ENCODE measurements at regions not wholly inside any gene's neighbourhood (a gene's known extent, or its start where the extent isn't known, plus 50 kb on each side); places are given as distances from the start of the nearest gene placed in this dataset.

GRCh38 chr5:90290648-90291047 is 118.9 kb downstream of the CETN3 start:
- no peak overlapping the region for H2AFZ ChIP-seq (replicated peaks; ENCODE audit: low read length, poor library complexity)
- no peak overlapping the region for H3K4me3 ChIP-seq (ENCODE audit: insufficient read depth, low read depth, low read length)
- no peaks in the 10 kb centered on the region for H4K20me1 ChIP-seq (ENCODE audit: insufficient read depth, low read length)
- H4K5ac ChIP-seq (ENCODE audit: low read depth, low read length), result no peak overlapping the region
- H3K4me2 ChIP-seq (ENCODE audit: low read depth, low read length), result no peak overlapping the region
- ChIA-PET CTCF (no interaction called here), POLR2A (ENCODE audit: unreplicated experiment) (no interaction called here)
- H3K18ac ChIP-seq (ENCODE audit: low read depth, low read length), result no peak overlapping the region
- intact Hi-C loops (cut with micrococcal nuclease) (no loop called here), in situ Hi-C loops (cut with MboI; ENCODE audit: low sequenced_read_pairs) (no loop called here), dilution Hi-C loops (cut with HindIII; ENCODE audit: low sequenced_read_pairs, unreplicated experiment) (no loop called here)
- no peak overlapping the region for H3K14ac ChIP-seq (replicated peaks; ENCODE audit: low read depth, low read length)
- no peak overlapping the region for H2BK5ac ChIP-seq (ENCODE audit: low read depth, low read length, poor library complexity, severe bottlenecking)
- no peak overlapping the region for H3K56ac ChIP-seq (ENCODE audit: extremely low read depth, insufficient read depth, low read length)
- H2BK120ac ChIP-seq (ENCODE audit: low read depth, low read length), result no peak overlapping the region
- no peaks in the 10 kb centered on the region for H3K9me1 ChIP-seq (ENCODE audit: insufficient read depth, low read length)
- H3K4me1 ChIP-seq (ENCODE audit: control insufficient read depth, insufficient read depth, low read length), result no peaks in the 10 kb centered on the region
- no peak overlapping the region for H3K9ac ChIP-seq (ENCODE audit: low read depth, low read length)
- no peak overlapping the region for H3K23ac ChIP-seq (ENCODE audit: low read depth, low read length)
- ATAC-seq (ENCODE audit: low read depth) (no peak), DNase-seq (no peak)
- no peak overlapping the region for H4K91ac ChIP-seq (ENCODE audit: insufficient read depth, low read depth, low read length)
- no peak overlapping the region for H4K8ac ChIP-seq (ENCODE audit: low read depth in 2 of 2, low read length in 2 of 2)
- no peaks in the 10 kb centered on the region for H3K79me1 ChIP-seq (ENCODE audit: low read depth in 1 of 2, low read length in 2 of 2)
- no peak overlapping the region for H2BK20ac ChIP-seq (ENCODE audit: low read depth, low read length)
- H3K36me3 ChIP-seq (ENCODE audit: control insufficient read depth, insufficient read depth, low read length), result no peaks in the 10 kb centered on the region
- no peak overlapping the region for H2BK15ac ChIP-seq (ENCODE audit: low read depth, low read length)
- H3K27ac ChIP-seq (ENCODE audit: insufficient read depth, low read length), result no peak overlapping the region
- H2AK5ac ChIP-seq (ENCODE audit: low read depth, low read length), result no peak overlapping the region
- no peak overlapping the region for H2AK9ac ChIP-seq (replicated peaks; ENCODE audit: low read depth, low read length, poor library complexity)
- H3K27me3 ChIP-seq (ENCODE audit: control insufficient read depth, insufficient read depth, low read length), result no peaks in the 10 kb centered on the region
- H3K4ac ChIP-seq (ENCODE audit: low read depth, low read length), result no peak overlapping the region
- BruUV-seq (replicated peaks), result no TSS peak
- WGBS, 2 experiments (ENCODE audit: extremely low coverage in 2 of 2, insufficient read length in 1 of 2), result 40% methylated on average over 1 of the region's 5 CpGs; no CpG with 5 or more reads in 1 of the 2 experiments
- TF ChIP-seq MAZ (IDR thresholded peaks at IDR 0.05; ENCODE audit: borderline replicate concordance, low read depth, low read length) (no peak), MAFK (IDR thresholded peaks at IDR 0.05; ENCODE audit: low read depth, low read length) (peak; percentile 56)
- H3K9me3 ChIP-seq (ENCODE audit: control insufficient read depth, insufficient read depth, low read length), result no peaks in the 10 kb centered on the region
